Panc1 (cell line): ENCODE measurements at regions not wholly inside any gene's neighbourhood (a gene's known extent, or its start where the extent isn't known, plus 50 kb on each side); places are given as distances from the start of the nearest gene placed in this dataset.

Experiments
- ATAC-seq: fragments of 200-7000 bp; cut with Tn5 transposase; 2 replicates; pipeline ENCODE4 v1.9.1; 2020; ENCODE audit warnings: mild to moderate bottlenecking, moderate library complexity
- BruUV-seq: library from RNA; stranded (reverse); fragments of 400-500 nt; replicated peaks from 2 replicates; lab custom pipeline; 2021; lab: Mats Ljungman, UMichigan
- CTCF ChIA-PET: fragments of 300-600 bp; sonication (Branson Sonifier 250); formaldehyde crosslinking; loops from one replicate; lab custom pipeline; 2022; ENCODE audit warnings: antibody characterized with exemption; lab: Charles Lee
- POLR2A ChIA-PET: fragments of 300-600 bp; sonication (Branson Sonifier 250); formaldehyde crosslinking; loops from one replicate; lab custom pipeline; 2022; ENCODE audit warnings: antibody characterized with exemption; lab: Charles Lee
- DNase-seq: peaks from one replicate; pipeline ENCODE4 v3.0.0-alpha.2; 2010; ENCODE audit warnings: low read depth, low spot score
- H3K27ac ChIP-seq: 2 replicates; pipeline ENCODE4 v1.5.1; 2011; ENCODE audit warnings: mild to moderate bottlenecking, low read length, inconsistent platforms
- H3K27me3 ChIP-seq: fragments of 200-500 bp; sonication (Bioruptor generic); 2 replicates; pipeline ENCODE4 v1.6.0; 2014; ENCODE audit warnings: low read length, inconsistent platforms; ENCODE audit not compliant: control insufficient read depth, insufficient read depth
- H3K36me3 ChIP-seq: fragments of 200-500 bp; sonication (Bioruptor generic); 2 replicates; pipeline ENCODE4 v1.5.1; 2014; ENCODE audit warnings: inconsistent platforms, mild to moderate bottlenecking, low read length, moderate library complexity; ENCODE audit not compliant: control insufficient read depth, insufficient read depth
- H3K4me1 ChIP-seq: 2 replicates; pipeline ENCODE4 v1.5.1; 2011; ENCODE audit warnings: inconsistent platforms, mild to moderate bottlenecking, low read length, moderate library complexity; ENCODE audit not compliant: control insufficient read depth, insufficient read depth
- H3K4me3 ChIP-seq, 2 experiments: 2 replicates each; pipeline ENCODE4 v1.5.1; 2011 to 2012; ENCODE audit warnings: low read depth in 2 of 2, low read length in 2 of 2, mild to moderate bottlenecking in 2 of 2, inconsistent platforms in 1 of 2, moderate library complexity in 1 of 2
- H3K9me3 ChIP-seq: fragments of 200-500 bp; sonication (Bioruptor generic); 2 replicates; pipeline ENCODE4 v1.5.1; 2014; ENCODE audit warnings: low read depth, mild to moderate bottlenecking, inconsistent platforms, low read length, moderate library complexity; ENCODE audit not compliant: control insufficient read depth, insufficient read depth
- CTCF ChIP-seq: fragments of 450-650 bp; IDR thresholded peaks from 2 replicates; pipeline ENCODE4 v1.5.1; 2017; ENCODE audit warnings: mild to moderate bottlenecking
- POLR2AphosphoS5 ChIP-seq: IDR thresholded peaks from 2 replicates; pipeline ENCODE4 v1.6.1; 2012; ENCODE audit warnings: mild to moderate bottlenecking, low read depth, low read length, moderate library complexity
- SIN3A ChIP-seq: IDR thresholded peaks from 2 replicates; pipeline ENCODE4 v1.6.1; 2012; ENCODE audit warnings: low read depth, mild to moderate bottlenecking, low read length, moderate library complexity, borderline replicate concordance; ENCODE audit not compliant: insufficient read depth
- TCF7L2 ChIP-seq: IDR thresholded peaks from 2 replicates; pipeline ENCODE4 v1.6.1; 2011; ENCODE audit warnings: mild to moderate bottlenecking, low read depth, low read length, inconsistent platforms
- in situ Hi-C: cut with HindIII; loops from 2 replicates; pipeline ENCODE4 v1.10.0; 2016; ENCODE audit warnings: low sequenced_read_pairs, low pct_unique_long_range_greater_than_20kb
- intact Hi-C: fragments of 100-400 bp; cut with micrococcal nuclease; formaldehyde crosslinking; loops from one replicate; pipeline ENCODE4 v1.10.0; 2022; ENCODE audit not compliant: unreplicated experiment
- TF ChIP-seq, protein P1 (sequence below), 2 experiments: IDR thresholded peaks; 2 replicates each; pipeline ENCODE4 v1.6.1; 2011 to 2012; ENCODE audit warnings: low read depth in 2 of 2, control low read depth in 1 of 2, low read length in 1 of 2, mild to moderate bottlenecking in 1 of 2, moderate library complexity in 1 of 2; ENCODE audit not compliant: insufficient read depth in 1 of 2

DNA sequence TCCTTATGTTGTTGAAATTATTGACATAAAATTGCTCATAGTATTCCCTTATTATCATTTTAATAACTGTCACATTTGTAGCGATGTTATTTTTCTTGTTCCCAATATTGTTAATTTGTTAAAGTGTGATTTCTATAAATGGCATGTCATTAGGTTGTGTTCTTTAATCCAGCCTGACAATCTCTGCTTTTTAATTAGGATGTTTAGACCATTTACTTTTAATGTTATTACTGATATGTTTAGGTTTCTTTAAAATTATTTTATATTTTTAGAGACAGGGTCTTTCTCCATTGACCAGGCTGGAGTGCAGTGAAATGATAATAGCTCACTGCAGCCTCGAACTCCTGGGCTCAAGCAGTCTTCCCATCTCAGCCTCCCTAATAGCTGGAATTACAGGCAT lies 408.5 kb downstream of the DLEU7 start:
- no TSS peak for BruUV-seq
- in situ Hi-C loops = no loop called here
- CTCF ChIA-PET = no interaction called here

GRCh38 chr13:50437252-50437651 lies 406.2 kb downstream of the DLEU7 start:
- DNase-seq = no peak
- no peak for ATAC-seq
- in situ Hi-C loops = no loop called here
- H3K36me3 ChIP-seq = no peaks in the 10 kb centered on the region
- POLR2A ChIA-PET = no interaction called here
- H3K27me3 ChIP-seq = no peaks in the 10 kb centered on the region
- CTCF ChIA-PET = no interaction called here
- H3K4me3 ChIP-seq = no peak overlapping the region
- no peak overlapping the region; the same call in 1 of the 2 replicates for H3K27ac ChIP-seq
- no peaks in the 10 kb centered on the region for H3K4me1 ChIP-seq
- no TSS peak for BruUV-seq
- TF ChIP-seq, protein P1, sequence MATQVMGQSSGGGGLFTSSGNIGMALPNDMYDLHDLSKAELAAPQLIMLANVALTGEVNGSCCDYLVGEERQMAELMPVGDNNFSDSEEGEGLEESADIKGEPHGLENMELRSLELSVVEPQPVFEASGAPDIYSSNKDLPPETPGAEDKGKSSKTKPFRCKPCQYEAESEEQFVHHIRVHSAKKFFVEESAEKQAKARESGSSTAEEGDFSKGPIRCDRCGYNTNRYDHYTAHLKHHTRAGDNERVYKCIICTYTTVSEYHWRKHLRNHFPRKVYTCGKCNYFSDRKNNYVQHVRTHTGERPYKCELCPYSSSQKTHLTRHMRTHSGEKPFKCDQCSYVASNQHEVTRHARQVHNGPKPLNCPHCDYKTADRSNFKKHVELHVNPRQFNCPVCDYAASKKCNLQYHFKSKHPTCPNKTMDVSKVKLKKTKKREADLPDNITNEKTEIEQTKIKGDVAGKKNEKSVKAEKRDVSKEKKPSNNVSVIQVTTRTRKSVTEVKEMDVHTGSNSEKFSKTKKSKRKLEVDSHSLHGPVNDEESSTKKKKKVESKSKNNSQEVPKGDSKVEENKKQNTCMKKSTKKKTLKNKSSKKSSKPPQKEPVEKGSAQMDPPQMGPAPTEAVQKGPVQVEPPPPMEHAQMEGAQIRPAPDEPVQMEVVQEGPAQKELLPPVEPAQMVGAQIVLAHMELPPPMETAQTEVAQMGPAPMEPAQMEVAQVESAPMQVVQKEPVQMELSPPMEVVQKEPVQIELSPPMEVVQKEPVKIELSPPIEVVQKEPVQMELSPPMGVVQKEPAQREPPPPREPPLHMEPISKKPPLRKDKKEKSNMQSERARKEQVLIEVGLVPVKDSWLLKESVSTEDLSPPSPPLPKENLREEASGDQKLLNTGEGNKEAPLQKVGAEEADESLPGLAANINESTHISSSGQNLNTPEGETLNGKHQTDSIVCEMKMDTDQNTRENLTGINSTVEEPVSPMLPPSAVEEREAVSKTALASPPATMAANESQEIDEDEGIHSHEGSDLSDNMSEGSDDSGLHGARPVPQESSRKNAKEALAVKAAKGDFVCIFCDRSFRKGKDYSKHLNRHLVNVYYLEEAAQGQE (IDR thresholded peaks at IDR 0.05; ENCODE audit: insufficient read depth in 1 of 2, low read depth in 2 of 2, low read length in 1 of 2) = no peak
- TF ChIP-seq TCF7L2 (no peak), SIN3A (no peak), POLR2AphosphoS5 (no peak), CTCF (no peak)
- intact Hi-C loops = no loop called here
- no peaks in the 10 kb centered on the region for H3K9me3 ChIP-seq

More for the DNA sequence above, 408.5 kb downstream of the DLEU7 start:
- no peaks in the 10 kb centered on the region for H3K27me3 ChIP-seq
- no peak overlapping the region for H3K27ac ChIP-seq
- ATAC-seq = no peak
- H3K36me3 ChIP-seq = no peaks in the 10 kb centered on the region
- POLR2A ChIA-PET = interaction anchor here (0.6 kb wide), 1 partner anchor 489 kb away, joined by 3 read pairs; no protein-coding TSS in a partner anchor
- TF ChIP-seq POLR2AphosphoS5 (no peak), SIN3A (no peak), CTCF (no peak), TCF7L2 (no peak)
- TF ChIP-seq, protein P1 (IDR thresholded peaks at IDR 0.05; ENCODE audit: insufficient read depth in 1 of 2, low read depth in 2 of 2, low read length in 1 of 2) = no peak
- no peak overlapping the region for H3K4me3 ChIP-seq
- intact Hi-C loops = no loop called here
- no peaks in the 10 kb centered on the region for H3K4me1 ChIP-seq
- no peak for DNase-seq
- H3K9me3 ChIP-seq = no peaks in the 10 kb centered on the region
